ENCODE measurements at regions not wholly inside any gene's neighbourhood (a gene's known extent, or its start where the extent isn't known, plus 50 kb on each side); places are given as distances from the start of the nearest gene placed in this dataset.

DNA sequence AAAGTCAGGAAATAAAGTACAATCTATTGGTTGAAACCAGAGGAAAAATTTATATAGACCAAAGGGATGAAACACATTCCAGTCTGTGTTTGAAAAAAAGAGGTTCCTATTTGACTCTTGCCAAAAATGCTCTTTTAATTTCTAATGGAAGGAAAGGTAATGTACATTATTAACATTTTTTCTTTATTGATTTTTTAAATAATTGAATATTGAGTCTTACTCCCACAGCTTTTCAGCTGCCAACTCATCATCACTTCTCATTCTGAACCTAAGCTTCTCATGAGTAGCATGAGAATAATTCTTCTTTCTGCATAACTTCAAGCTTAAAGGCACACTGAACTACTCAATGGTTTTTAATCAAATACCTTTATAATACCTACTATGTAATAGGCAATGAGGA, 49.8 kb upstream of the FHIP2A start:
- DNase-seq: no peak

All from NCI-H524 treated with DMSO at 0.1 percent for 48 hours (cell line).